ENCODE measurements at regions not wholly inside any gene's neighbourhood (a gene's known extent, or its start where the extent isn't known, plus 50 kb on each side); places are given as distances from the start of the nearest gene placed in this dataset.

DNA sequence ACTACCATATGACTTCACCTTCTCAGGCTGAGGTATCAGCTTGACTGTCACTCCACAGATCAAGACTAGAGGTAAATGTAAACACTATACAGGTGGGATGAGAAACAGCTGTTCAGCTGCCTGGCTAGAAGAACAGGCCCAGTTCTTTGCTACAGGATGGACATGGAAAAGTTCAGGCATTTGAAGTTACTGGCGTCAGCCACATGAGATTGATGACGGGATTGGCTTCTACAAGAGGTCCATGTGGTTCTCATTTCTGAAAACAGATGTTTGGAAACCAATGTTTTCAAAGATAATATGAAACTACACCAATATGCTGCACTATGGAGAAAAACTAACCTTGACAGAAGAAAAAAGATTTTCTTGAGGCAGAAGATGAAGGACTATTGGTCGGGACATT, 324.1 kb downstream of the CDH10 start:
- TF ChIP-seq, protein P1, sequence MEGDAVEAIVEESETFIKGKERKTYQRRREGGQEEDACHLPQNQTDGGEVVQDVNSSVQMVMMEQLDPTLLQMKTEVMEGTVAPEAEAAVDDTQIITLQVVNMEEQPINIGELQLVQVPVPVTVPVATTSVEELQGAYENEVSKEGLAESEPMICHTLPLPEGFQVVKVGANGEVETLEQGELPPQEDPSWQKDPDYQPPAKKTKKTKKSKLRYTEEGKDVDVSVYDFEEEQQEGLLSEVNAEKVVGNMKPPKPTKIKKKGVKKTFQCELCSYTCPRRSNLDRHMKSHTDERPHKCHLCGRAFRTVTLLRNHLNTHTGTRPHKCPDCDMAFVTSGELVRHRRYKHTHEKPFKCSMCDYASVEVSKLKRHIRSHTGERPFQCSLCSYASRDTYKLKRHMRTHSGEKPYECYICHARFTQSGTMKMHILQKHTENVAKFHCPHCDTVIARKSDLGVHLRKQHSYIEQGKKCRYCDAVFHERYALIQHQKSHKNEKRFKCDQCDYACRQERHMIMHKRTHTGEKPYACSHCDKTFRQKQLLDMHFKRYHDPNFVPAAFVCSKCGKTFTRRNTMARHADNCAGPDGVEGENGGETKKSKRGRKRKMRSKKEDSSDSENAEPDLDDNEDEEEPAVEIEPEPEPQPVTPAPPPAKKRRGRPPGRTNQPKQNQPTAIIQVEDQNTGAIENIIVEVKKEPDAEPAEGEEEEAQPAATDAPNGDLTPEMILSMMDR (conservative IDR thresholded peaks at IDR 0.05 in 1 of 2, IDR thresholded peaks at IDR 0.05 in 1 of 2; ENCODE audit: low read depth in 1 of 2, low read length in 2 of 2): no peak
- no peak for TF ChIP-seq EZH2 (IDR thresholded peaks at IDR 0.05; ENCODE audit: low read length, missing control alignments)

Data from fibroblast of lung (primary cell).